Skin epidermis (tissue), 12 donors: ENCODE measurements at regions not wholly inside any gene's neighbourhood (a gene's known extent, or its start where the extent isn't known, plus 50 kb on each side); places are given as distances from the start of the nearest gene placed in this dataset.
"Not testable (repeated sequence)": the region's sequence is repeated elsewhere in the genome, so short reads cannot be mapped to it uniquely, and the experiment has no call there.

Experiments
- H3K27ac ChIP-seq, 21 experiments: fragments of 200-600 bp; sonication (generic) in 11 of 21; one replicate each; pipeline ENCODE4 v1.5.0; 2020; ENCODE audit warnings: mild to moderate bottlenecking in 3 of 21, inconsistent platforms in 2 of 21, moderate library complexity in 2 of 21
- H3K4me3 ChIP-seq, 7 experiments: fragments of 200-600 bp; sonication (generic) in 2 of 7; one replicate each; pipeline ENCODE4 v1.5.0; 2020; ENCODE audit warnings: inconsistent platforms in 2 of 7, mild to moderate bottlenecking in 2 of 7, moderate library complexity in 1 of 7

GRCh38 chr6:144688713-144689112, 403.6 kb downstream of the UTRN start:
- no peak overlapping the region for H3K4me3 ChIP-seq
- no peak overlapping the region for H3K27ac ChIP-seq

GRCh38 chr6:144689503-144690040, 404.4 kb downstream of the UTRN start:
- H3K4me3 ChIP-seq = no peak overlapping the region
- no peak overlapping the region for H3K27ac ChIP-seq

GRCh38 chr6:144690133-144690532, 405.0 kb downstream of the UTRN start:
- H3K4me3 ChIP-seq = no peak overlapping the region

GRCh38 chr6:144690666-144691065, 405.5 kb downstream of the UTRN start:
- Histone ChIP-seq H3K4me3 (no peak overlapping the region), H3K27ac (no peak overlapping the region)

More at GRCh38 chr6:144690133-144690532, 405.0 kb downstream of the UTRN start:
- H3K27ac ChIP-seq = no peak overlapping the region

GRCh38 chr6:144692050-144692449, 406.9 kb downstream of the UTRN start:
- H3K27ac ChIP-seq, H3K4me3 ChIP-seq: not testable (repeated sequence)

- Histone ChIP-seq H3K27ac (no peak overlapping the region), H3K4me3 (no peak overlapping the region)
Measured at GRCh38 chr6:144695858-144696533, 410.9 kb downstream of the UTRN start.

GRCh38 chr6:144696610-144697368, 411.7 kb downstream of the UTRN start:
- Histone ChIP-seq H3K4me3 (no peak overlapping the region), H3K27ac (no peak overlapping the region)

- no peak overlapping the region for H3K27ac ChIP-seq
Measured at GRCh38 chr6:144697369-144697760, 412.2 kb downstream of the UTRN start.

GRCh38 chr6:144697801-144698200, 412.7 kb downstream of the UTRN start:
- Histone ChIP-seq H3K4me3 (no peak overlapping the region), H3K27ac (no peak overlapping the region)

More at GRCh38 chr6:144697369-144697760, 412.2 kb downstream of the UTRN start:
- no peak overlapping the region for H3K4me3 ChIP-seq

GRCh38 chr6:144702781-144703180, 417.6 kb downstream of the UTRN start:
- Histone ChIP-seq H3K27ac (no peak overlapping the region), H3K4me3 (no peak overlapping the region)

GRCh38 chr6:144710207-144710606, 425.1 kb downstream of the UTRN start:
- no peak overlapping the region for H3K4me3 ChIP-seq

GRCh38 chr6:144711661-144712060, 426.5 kb downstream of the UTRN start:
- Histone ChIP-seq H3K4me3 (no peak overlapping the region), H3K27ac (peak overlapping the region in 2 of 21 experiments; percentile 3 to 37)

More at GRCh38 chr6:144710207-144710606, 425.1 kb downstream of the UTRN start:
- no peak overlapping the region for H3K27ac ChIP-seq

- no peak overlapping the region for H3K27ac ChIP-seq
- H3K4me3 ChIP-seq = no peak overlapping the region
Measured at GRCh38 chr6:144712541-144712940, 427.4 kb downstream of the UTRN start.

GRCh38 chr6:144714021-144714712, 429.0 kb downstream of the UTRN start:
- H3K27ac ChIP-seq = no peak overlapping the region

GRCh38 chr6:144715344-144715743, 430.2 kb downstream of the UTRN start:
- Histone ChIP-seq H3K4me3 (no peak overlapping the region), H3K27ac (no peak overlapping the region)

More at GRCh38 chr6:144714021-144714712, 429.0 kb downstream of the UTRN start:
- H3K4me3 ChIP-seq = no peak overlapping the region

- H3K27ac ChIP-seq = no peak overlapping the region
- no peak overlapping the region for H3K4me3 ChIP-seq
Measured at GRCh38 chr6:144718431-144718830, 433.3 kb downstream of the UTRN start.

GRCh38 chr6:144721232-144721631, 436.1 kb downstream of the UTRN start:
- no peak overlapping the region for H3K4me3 ChIP-seq
- H3K27ac ChIP-seq = no peak overlapping the region

GRCh38 chr6:144722154-144722737, 437.1 kb downstream of the UTRN start:
- Histone ChIP-seq H3K4me3 (no peak overlapping the region), H3K27ac (no peak overlapping the region)

GRCh38 chr6:144722925-144723324, 437.8 kb downstream of the UTRN start:
- no peak overlapping the region for H3K4me3 ChIP-seq
- no peak overlapping the region for H3K27ac ChIP-seq

GRCh38 chr6:144723431-144723830, 438.3 kb downstream of the UTRN start:
- Histone ChIP-seq H3K4me3 (no peak overlapping the region), H3K27ac (no peak overlapping the region)
